ENCODE measurements at regions not wholly inside any gene's neighbourhood (a gene's known extent, or its start where the extent isn't known, plus 50 kb on each side); places are given as distances from the start of the nearest gene placed in this dataset.

GRCh38 chr7:38002689-38003088 is 82.2 kb downstream of the EPDR1 start:
- no peak for TF ChIP-seq CTCF (IDR thresholded peaks at IDR 0.05)
- DNase-seq = no peak
- H3K27me3 ChIP-seq = no peaks in the 10 kb centered on the region
- no peaks in the 10 kb centered on the region for H3K36me3 ChIP-seq
- no peaks in the 10 kb centered on the region for H3K9me3 ChIP-seq
- H3K4me1 ChIP-seq = no peaks in the 10 kb centered on the region
- no peak overlapping the region for H3K27ac ChIP-seq
- H3K4me3 ChIP-seq = no peak overlapping the region

- Histone ChIP-seq H3K27ac (no peak overlapping the region), H3K27me3 (no peaks in the 10 kb centered on the region), H3K4me3 (no peak overlapping the region), H3K4me1 (no peaks in the 10 kb centered on the region), H3K36me3 (no peaks in the 10 kb centered on the region), H3K9me3 (no peaks in the 10 kb centered on the region)
- no peak for DNase-seq
- TF ChIP-seq CTCF (IDR thresholded peaks at IDR 0.05) (no peak), POLR2A (IDR thresholded peaks at IDR 0.05) (no peak)
These were observed 86.1 kb downstream of the EPDR1 start for GRCh38 chr7:38006559-38006958.

DNA sequence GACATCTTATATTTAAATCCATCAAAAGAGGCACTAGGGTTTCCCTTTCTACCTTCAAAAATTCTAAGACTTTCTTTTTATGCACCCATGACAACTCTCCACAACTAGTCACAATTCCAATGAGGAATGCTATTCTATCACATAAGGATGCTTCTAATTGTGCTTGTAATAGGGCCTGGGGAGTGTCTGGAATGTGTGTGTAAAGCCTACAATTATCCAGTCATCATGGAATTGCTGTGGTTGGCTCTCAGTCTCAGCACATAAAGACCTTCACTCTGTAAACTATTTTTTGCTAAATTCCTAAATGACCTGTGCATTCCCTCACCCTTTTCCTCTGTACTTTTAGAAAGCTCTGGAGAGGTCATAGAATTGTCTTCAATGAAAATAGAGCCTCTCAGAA is 86.7 kb downstream of the EPDR1 start:
- H3K27me3 ChIP-seq = no peaks in the 10 kb centered on the region
- H3K9me3 ChIP-seq = no peaks in the 10 kb centered on the region
- DNase-seq = no peak
- H3K36me3 ChIP-seq = no peaks in the 10 kb centered on the region
- TF ChIP-seq CTCF (IDR thresholded peaks at IDR 0.05) (no peak), POLR2A (IDR thresholded peaks at IDR 0.05) (no peak)
- no peaks in the 10 kb centered on the region for H3K4me1 ChIP-seq
- no peak overlapping the region for H3K4me3 ChIP-seq
- H3K27ac ChIP-seq = no peak overlapping the region

DNA sequence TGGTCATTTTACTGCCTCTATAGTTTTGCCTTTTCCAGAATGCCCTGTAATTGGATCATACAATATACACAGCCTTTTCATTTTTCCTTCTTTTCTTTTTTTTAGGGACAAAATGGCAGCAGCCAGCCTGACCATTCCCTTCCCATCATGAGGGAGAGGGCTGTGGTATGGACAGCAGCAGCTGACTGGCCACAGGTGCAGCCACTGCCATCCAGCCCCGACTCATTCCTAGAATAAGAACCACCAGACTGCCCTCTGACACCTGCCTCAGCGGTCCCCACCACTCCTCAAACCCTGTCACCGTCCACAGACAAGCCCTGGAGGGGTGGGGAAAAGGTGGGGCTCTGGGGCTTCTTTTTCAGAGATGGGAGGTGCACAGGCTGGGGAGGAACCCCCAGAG is 92.8 kb downstream of the EPDR1 start:
- Histone ChIP-seq H3K4me3 (no peak overlapping the region), H3K36me3 (no peaks in the 10 kb centered on the region), H3K9me3 (no peaks in the 10 kb centered on the region), H3K27me3 (no peaks in the 10 kb centered on the region), H3K27ac (no peak overlapping the region), H3K4me1 (no peaks in the 10 kb centered on the region)
- DNase-seq = no peak
- TF ChIP-seq CTCF (IDR thresholded peaks at IDR 0.05) (no peak), POLR2A (IDR thresholded peaks at IDR 0.05) (no peak)

GRCh38 chr7:38016567-38016966 is 96.1 kb downstream of the EPDR1 start:
- TF ChIP-seq POLR2A (IDR thresholded peaks at IDR 0.05) = no peak
- no peak for TF ChIP-seq CTCF (IDR thresholded peaks at IDR 0.05)
- no peak overlapping the region for H3K4me3 ChIP-seq
- no peak for DNase-seq

DNA sequence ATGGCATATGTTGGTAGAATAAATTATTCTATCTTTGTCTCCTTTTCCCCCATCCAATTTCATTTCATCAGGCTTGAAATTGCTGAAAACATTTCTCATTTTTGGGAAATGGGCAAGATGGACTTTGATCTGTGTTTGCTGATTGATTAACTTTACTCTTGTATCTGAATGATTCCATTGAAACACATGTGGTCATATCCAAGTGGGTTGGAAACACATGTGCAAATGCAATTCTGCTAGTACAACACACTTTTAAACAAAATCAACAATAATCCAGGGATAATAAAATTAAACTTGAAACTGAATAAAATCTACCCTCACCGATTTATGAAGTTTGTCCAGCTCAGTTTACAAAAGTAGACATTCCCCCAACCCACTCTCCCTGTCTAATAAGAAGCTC is 96.9 kb downstream of the EPDR1 start:
- no peaks in the 10 kb centered on the region for H3K36me3 ChIP-seq
- H3K9me3 ChIP-seq = no peaks in the 10 kb centered on the region
- no peak overlapping the region for H3K27ac ChIP-seq
- TF ChIP-seq POLR2A (IDR thresholded peaks at IDR 0.05) = no peak
- TF ChIP-seq CTCF (IDR thresholded peaks at IDR 0.05) = no peak
- no peaks in the 10 kb centered on the region for H3K4me1 ChIP-seq
- no peak for DNase-seq
- H3K4me3 ChIP-seq = no peak overlapping the region
- no peaks in the 10 kb centered on the region for H3K27me3 ChIP-seq

More at GRCh38 chr7:38016567-38016966, 96.1 kb downstream of the EPDR1 start:
- Histone ChIP-seq H3K36me3 (no peaks in the 10 kb centered on the region), H3K9me3 (no peaks in the 10 kb centered on the region), H3K4me1 (no peaks in the 10 kb centered on the region), H3K27me3 (no peaks in the 10 kb centered on the region), H3K27ac (no peak overlapping the region)

All from Peyer's patch (tissue), 4 donors.